Middle frontal gyrus (tissue), 1 donor: ENCODE measurements at regions not wholly inside any gene's neighbourhood (a gene's known extent, or its start where the extent isn't known, plus 50 kb on each side); places are given as distances from the start of the nearest gene placed in this dataset.
"Not testable (repeated sequence)": the region's sequence is repeated elsewhere in the genome, so short reads cannot be mapped to it uniquely, and the experiment has no call there.

Source experiments
- DNase-seq: peaks from one replicate; pipeline ENCODE4 v3.0.0-alpha.2; 2015; ENCODE audit warnings: low spot score; ENCODE audit errors: extremely low spot score

DNA sequence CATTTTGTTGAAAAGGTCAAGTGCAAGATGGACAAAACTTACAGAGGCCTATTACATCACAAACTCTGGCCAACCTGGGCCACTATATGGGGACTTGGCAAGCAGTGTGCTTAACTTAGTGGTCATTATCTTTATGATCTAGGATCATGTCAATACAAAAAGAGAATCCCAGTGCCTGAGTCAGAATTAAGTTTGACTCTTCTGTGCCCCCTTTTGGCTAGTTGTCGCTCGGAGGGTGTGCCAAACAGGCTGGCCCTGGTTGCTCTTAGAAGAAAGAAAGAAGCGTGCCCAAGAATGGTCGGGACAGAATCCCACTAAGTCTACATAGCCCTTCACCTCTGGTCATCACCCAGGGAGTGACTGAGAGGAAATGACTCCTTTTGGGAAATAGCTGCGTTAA is 100.1 kb downstream of the EIF4E start:
- DNase-seq = no peak

DNA sequence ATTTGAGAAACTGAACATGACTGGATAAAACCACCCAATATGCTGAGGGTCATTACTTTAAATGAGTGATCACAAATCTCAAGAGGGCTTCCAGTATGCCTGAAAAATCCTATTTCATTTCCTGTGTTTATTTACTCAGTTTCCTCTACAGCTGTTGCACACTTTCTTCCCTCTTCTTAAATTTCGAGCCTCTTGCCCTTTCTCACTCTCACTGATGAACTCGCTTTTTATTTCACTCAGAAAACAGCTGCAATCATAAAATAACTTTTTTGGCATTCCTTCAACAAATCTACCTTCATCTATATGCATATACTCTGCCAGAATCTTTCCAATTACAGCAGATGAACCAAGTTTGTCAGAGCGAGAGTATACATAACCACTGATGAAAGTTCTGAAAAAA is 101.3 kb downstream of the EIF4E start:
- no peak for DNase-seq

DNA sequence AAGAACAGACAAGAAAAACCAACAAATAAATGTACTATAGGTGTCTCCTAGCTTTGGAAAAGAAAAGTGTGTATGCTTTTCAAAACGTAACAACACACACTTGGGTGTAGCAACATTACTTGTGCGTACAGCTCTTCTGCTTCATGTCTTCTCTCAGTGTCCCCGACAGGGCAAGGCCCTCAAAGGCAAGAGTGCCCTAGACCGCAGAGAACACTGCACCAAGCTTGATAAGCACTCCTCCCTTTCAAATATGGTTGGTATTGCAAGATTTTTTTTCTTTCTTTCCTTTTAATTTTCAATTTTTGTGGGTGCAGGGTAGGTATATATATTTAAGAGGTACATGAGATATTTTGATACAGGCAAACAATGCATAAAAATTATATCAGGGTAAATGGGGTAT is 106.8 kb downstream of the EIF4E start:
- DNase-seq = no peak

DNA sequence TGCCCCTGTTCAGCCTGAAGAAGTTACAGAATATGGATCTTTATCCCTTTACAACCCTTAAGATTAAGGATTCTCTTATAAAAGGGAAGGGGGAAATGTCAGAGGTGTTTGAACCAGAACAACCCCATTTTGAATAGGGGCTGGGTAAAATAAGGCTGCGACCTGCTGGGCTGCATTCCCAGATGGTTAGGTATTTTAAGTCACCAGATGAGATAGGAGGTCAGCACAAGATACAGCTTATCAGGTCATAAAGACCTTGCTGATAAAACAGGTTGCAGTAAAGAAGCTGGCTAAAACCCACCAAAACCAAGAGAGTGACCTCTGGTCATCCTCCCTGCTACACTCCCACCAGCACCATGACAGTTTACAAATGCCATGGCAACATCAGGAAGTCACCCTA is 110.8 kb downstream of the EIF4E start:
- not testable (repeated sequence) for DNase-seq

DNA sequence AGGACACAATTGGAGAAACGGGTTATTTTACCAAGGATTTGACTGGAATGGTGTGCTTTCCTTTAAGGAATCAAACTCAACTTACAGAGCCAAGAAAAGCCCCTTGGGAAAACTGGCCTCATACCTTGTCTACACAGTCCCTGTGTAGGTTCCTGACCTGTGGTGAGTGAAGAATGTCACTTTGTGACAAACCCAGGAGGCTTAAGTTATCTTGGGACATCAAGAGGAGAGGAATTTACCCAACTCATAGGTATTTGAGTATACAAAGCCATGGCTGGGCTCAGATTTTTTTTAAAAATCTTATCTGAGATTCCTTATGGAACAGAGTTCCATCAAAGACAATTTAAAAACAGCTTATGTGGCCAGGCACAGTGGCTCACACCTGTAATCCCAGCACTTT is 112.1 kb downstream of the EIF4E start:
- DNase-seq = no peak

DNA sequence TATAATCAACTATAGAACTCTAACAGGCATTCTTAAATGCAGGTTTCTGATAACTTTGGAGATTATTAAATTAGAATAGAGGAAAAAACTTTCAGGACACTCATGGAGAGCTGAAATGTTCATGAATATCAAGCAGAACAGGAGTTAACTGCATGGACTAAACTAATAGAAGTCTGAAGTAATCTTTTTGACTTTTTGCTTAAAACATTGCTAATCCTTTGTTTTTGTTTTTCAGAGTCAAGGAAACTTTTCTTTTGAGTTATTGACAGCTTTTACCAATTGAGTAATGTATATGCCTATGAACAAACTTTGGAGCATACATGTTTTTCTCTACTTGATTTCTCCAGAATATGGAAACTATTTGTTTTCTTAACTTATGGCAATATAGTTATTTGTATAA is 112.5 kb downstream of the EIF4E start:
- DNase-seq = no peak

DNA sequence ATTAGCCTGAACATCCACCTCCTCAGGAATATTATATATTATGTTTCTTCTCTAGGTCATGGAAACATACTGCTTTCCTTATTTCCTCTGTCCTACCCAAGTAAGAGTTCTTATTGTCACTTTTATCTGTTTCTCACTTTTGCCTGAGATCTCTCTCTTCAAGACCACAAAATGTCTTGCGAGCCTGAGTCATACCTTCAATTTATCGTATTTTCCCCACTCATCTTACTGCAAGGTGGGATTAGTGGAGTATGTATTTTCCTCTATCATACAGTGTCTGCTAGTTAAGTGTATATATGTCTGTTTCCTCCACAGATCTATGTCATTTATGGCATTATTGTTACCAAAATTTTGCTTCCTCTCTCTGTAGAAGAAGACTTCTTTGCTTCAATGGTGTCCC is 124.5 kb downstream of the EIF4E start:
- DNase-seq = no peak

DNA sequence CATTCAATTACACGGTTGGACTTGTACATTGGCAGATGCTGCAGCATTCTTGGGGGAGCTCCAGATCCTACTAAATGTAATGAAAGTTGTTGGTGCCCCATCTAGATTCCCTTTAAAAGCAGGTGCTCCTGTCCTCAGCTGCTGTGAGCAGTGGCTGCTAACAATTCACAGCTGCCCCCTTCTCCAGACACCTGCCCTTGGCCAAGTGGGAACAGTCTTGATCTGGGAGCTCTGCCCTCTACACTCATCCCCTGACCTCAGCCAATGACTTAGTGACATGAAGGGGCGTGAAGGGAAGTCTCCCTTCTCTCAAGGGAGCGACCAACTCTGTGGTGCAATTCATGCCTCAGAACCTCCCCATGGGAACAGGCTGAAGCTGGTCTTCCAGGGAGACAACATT is 125.7 kb downstream of the EIF4E start:
- no peak for DNase-seq

DNA sequence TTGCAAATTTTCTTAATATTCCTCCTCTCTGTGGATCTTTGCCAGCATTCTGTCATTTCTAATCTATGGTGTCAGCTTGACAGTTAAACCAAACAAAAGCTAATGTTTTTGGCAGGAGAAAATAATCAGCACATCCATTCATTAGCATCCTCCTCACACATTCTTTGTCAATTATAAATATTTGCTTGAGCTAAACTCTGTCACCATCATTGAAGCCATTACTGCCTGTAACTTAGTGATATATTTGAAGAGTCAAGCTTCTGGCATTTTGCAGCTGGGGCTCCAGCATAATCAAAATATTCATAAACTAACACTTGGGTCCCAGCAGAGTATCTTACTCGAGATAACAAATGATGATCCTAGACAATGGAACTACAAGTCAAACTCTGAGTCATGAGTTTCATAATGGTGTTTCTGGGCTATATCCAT is 126.1 kb downstream of the EIF4E start:
- DNase-seq = no peak

DNA sequence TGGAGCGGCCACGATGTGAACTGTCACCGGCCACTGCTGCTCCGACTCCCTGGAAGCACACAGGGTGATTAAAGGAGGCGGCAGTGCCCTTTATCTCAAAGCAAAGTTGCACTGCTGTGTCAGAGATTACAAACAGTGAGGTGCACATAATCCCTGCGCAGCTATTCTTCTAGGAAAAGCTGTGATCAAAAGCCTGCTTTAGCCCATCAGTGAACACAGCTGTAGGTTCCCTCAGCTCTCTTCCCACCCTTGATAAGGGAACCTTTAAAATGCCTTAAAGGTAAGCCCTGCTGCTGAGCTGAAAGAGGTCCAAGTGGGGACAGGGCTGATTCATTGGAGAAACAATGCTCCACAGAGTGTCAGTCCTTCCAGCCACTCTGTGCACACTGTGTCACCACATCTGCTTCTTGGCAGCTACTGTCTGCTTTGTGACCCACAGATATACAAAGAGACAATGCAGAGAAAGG is 127.6 kb downstream of the EIF4E start:
- DNase-seq = no peak

DNA sequence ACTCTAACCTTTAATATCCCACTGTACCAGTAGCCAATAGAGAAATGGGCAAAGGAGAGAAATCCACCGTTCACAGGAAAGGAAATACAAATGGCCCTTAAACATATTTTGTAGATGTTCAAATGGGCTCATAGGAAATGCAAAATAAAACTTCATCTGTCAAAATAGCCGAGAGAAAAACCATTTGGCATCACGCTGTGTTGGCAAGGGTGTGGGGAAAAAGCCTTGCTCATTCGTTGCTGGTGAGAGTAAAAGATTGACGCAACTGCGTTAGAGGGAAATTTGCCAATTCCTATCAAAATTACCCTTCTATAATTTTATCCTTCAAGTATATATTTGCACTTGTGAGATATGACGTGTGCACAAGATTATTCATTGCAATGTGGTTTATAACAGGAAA is 131.9 kb downstream of the EIF4E start:
- DNase-seq = no peak

DNA sequence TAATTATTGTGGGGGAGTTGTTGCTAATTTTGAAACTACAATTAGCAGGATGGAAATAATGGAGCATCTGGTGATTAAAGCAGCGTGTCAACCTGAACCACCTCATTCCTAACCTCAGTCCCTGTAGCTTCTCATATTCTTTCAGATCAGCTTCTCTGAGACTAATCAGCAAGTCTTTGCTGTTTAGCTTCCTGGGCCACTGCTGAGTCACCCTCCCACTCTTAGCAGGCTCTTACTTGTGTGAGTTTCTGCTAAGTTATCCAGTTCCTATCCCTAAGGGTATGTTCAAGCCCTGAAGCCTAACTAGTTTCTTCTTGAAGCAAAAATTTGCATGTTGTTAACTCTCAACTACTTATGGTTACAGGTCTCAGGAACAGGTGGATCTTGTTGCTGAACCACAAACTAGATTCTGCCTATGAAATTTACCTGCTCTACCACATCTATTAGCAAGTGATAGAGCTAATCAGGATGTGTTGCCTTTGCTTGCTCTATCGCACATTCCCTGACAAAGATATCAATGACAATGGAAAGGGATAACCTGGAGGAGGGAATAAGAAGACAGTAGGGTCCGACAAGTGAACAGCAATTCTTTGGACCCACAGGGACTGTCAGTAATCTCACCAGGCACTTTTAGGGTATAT is 134.2 kb downstream of the EIF4E start:
- DNase-seq = no peak

DNA sequence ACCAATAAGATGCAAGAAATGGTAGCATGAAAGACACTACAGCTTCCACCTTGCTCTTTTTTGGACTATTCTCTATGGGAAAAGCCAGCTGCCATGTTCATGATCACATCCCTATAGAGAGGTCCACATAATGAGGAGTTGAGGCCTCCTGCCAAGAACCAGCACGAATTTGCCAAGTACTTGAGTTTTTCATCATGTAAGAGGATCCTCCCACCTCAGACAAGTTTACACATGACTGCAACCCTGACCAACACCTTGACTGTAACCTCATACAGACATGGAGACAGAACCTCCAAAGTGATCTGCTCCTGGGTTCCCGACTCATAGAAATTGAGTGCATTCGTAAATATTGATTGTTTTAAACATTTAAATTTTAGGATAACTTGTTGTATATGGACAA is 135.2 kb upstream of the TSPAN5 start:
- no peak for DNase-seq

DNA sequence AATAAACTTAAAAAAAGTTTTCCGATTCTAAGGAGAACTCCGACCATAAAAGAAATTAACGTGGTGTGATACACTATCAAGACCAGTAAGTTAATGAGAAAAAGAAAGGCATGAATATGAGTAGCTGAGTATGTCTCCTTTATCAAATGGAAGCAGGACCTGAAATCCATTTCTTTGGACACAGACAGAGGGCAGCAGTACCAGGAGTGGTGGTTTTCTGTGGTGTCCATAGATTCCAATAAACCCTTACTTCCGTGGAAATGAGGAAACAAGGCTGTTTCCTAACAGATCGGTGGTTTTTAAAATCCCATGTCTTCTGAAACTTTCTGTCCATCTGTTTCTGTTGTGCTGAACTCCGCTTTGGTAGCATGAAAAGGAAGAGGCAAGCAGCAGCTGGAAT is 128.5 kb upstream of the TSPAN5 start:
- DNase-seq = no peak

DNA sequence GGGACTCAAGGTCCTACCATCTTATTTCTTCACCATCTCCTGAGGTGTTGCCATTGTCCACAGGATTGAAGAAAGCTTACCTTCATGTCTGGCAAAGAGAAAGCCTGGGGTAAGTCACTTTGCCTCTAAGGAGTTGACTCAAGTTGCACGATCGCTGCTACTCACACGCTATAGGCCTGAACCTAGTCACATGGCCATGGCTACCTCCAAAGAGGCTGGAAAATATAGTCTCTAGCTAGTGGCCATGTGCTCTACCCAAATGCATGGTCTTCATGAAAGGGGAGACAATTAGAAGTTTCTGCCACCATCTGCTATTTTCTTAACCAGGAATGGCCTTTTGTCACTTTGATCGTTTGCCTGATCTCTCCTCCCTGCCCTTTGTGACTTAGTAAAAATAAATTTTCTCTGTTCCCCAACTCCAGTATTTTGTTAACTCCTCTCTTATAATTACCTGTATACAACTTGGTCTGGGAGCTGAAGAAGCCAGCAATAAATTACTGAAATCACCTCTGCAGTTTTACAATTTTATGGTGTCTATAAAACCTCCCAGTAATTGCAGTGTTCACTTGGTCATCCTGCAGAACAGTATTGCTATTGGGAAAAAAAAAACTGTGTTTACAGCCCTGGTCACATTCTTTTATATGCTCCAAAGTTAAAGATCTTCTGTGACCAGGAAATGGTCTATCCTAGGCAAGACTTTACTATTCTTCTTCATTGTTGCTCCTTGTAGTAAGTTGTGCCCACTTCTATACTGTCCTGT is 126.7 kb upstream of the TSPAN5 start:
- no peak for DNase-seq

DNA sequence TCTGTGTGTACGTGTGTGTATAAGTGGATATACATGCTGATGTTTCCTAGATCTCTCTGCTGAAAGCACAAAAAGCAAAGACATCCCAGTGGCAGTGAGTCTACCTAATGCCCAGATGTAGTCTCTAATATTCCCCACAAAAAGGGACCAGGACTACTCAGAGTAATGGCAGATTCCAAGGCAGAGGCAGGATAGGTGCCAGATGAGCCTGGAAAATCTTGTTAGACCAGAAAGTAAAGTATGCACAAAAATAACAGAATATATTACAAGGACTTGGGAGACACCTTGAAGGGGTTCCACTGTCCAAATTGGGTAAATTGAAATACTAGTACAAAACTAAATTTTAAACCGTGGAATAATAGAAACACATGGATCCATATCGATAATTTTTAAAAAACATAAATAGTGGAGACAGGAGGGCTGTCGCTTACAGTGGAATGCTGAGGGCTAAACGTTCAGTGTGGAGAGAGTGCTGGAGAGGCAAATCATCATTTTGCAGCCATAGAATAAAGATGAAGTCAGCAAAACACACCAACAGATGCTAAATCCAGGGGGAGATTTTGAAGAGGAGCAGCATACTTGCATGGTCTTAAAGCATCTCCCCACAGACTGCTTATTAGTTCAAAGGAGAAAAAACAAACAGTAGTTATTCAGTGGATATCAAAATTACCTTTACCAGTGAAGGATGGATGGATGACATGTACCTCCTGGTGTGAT is 123.4 kb upstream of the TSPAN5 start:
- no peak for DNase-seq

DNA sequence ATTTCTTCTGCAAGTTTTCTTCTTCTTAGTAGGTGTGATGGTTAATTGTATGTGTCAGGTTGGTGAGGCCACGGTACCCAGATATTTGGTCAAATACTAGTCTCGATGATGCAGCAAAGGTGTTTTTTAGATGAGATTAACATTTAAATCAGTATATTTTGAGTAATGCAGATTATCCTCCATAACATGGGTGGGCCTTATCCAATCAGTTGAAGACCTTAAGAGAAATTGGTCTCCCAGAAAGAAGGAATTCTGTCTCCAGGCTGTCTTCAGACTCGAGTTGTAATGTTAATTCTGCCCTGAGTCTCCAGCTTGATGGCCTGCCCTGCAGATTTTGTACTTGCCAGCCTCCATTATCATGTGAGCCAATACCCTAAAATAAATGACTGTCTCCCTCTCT is 122.5 kb upstream of the TSPAN5 start:
- no peak for DNase-seq

DNA sequence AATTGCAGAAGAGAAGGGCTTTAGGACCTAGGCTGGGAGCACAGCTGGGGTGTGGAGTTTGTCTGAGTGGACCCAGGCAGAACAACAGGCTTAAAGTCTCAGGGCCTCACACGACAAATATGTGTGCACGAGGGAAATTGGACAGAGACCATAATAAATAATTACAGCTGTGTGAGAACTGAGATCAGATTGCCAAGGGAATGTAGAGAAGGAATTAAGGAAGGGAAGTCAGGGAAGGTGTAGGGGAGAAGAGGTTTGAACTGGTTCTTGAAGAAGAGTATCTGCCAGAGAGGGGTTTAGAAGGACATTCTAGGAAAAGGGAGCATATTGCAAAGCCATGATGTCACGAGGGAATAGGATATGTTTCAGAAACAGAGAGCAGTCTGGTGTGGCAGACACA is 120.7 kb upstream of the TSPAN5 start:
- DNase-seq = no peak

DNA sequence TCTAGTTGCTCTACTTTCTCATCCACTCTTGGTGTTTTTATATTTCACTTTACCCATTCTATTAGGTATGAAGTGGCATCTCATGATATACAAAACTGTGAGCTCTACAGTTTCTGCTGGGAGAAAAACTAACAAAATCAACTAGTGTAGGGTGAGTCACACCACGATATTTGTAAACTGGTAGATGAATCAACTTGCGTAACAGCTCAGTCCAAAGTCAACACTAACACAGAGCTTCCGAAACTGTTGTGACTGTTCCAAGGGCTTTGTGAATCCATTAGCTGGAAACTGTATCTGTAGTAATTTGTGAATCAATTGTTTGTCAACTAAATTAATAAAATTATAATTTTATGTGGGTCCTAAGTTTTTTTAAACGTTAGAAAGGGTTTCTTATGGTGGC is 119.8 kb upstream of the TSPAN5 start:
- DNase-seq = no peak

DNA sequence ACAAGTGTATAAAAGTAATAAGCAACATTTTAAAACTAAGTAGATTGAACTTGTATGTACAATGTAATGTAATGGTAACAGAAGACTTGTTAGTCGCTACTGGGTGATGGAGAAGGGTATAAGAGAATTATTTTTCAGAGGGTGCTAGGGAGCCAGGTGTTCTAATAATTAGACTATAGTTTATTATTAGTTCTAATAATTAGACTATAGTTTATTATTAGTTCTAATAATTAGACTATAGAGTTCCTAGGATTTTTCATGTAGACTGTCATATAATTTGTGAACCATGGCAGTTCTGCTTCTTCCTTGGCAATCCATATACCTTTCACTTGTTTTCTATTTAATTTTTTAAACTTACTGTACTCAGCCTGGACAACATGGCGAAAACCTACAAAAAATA is 117.3 kb upstream of the TSPAN5 start:
- no peak for DNase-seq

DNA sequence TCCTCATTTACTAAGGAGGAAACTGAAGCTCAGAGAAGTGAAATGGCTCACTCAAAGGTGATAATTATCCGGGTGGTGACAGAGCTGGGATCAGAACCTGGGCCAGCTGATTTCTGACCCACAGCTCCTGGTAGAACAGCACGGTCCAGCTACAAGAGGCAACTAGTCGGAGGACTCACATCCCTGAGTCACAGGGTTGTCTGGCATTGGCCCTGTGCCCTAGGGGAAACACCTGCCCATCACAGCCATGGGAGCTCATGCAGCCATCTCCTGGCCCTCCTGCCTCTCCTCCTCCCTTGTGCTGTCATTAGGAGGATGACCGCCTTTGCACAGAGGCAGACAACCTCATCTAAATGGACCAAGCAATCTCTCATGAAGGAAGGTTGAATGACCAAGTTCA is 115.2 kb upstream of the TSPAN5 start:
- no peak for DNase-seq

DNA sequence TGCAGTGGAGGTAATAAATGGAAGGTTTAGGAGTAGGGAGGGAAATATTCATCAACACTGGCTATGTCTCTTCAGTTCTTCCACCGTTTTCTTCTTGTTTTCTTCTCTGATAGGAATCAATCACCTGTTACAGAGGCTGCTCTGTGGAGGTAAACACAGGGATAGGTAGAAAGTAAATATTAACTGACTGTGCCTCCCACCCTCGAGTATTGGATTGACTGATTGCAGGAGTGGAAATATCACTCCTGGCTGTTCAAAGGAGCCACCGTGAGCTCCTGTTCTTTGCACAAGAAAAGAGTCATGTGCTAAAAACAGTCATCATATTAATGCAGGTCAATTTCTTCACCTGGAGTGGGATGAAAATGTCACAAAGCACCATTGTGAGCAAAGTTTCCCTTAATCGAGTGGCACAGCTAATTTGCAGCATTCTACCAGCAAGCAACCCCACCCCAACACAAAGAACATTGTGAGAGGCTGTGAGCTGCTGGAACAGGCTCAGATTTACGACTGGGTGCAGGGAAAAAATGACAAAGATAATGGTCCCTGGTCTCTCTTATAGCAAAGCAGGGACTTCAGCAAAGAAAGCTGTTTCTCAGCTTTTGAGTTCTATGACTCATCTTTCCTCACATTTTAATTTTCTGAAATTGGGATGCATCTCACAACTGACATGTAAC is 113.7 kb upstream of the TSPAN5 start:
- no peak for DNase-seq
